Brain pericyte (primary cell): ENCODE measurements at regions not wholly inside any gene's neighbourhood (a gene's known extent, or its start where the extent isn't known, plus 50 kb on each side); places are given as distances from the start of the nearest gene placed in this dataset.

Experiments
- DNase-seq: peaks from one replicate; pipeline ENCODE4 v3.0.0-alpha.2; 2012; ENCODE audit warnings: low read depth, low spot score

GRCh38 chr1:244974106-244974505 lies 109.8 kb upstream of the HNRNPU start:
- DNase-seq, result no peak

- no peak for DNase-seq
Measured at GRCh38 chr1:244971552-244972216, 107.3 kb upstream of the HNRNPU start.

- DNase-seq, result peak; percentile 96
Measured at GRCh38 chr1:244970744-244971551, 106.6 kb upstream of the HNRNPU start.

GRCh38 chr1:244970236-244970743 lies 105.9 kb upstream of the HNRNPU start:
- no peak for DNase-seq

- peak; percentile 69 for DNase-seq
Measured at GRCh38 chr1:244969355-244970235, 105.3 kb upstream of the HNRNPU start.

- DNase-seq, result no peak
Measured at GRCh38 chr1:244968881-244969280, 104.5 kb upstream of the HNRNPU start.

GRCh38 chr1:244968471-244968871 lies 104.1 kb upstream of the HNRNPU start:
- DNase-seq, result no peak

GRCh38 chr1:244967159-244967558 lies 102.8 kb upstream of the HNRNPU start:
- DNase-seq, result no peak

- no peak for DNase-seq
Measured at GRCh38 chr1:244965185-244966030, 101.1 kb upstream of the HNRNPU start.

- no peak for DNase-seq
Measured at GRCh38 chr1:244964112-244964971, 100.0 kb upstream of the HNRNPU start.

- DNase-seq, result no peak
Measured at GRCh38 chr1:244963231-244963826, 99.0 kb upstream of the HNRNPU start.

- DNase-seq, result no peak
Measured at GRCh38 chr1:244962130-244962529, 97.8 kb upstream of the HNRNPU start.

- DNase-seq, result no peak
Measured at GRCh38 chr1:244960904-244961303, 96.6 kb upstream of the HNRNPU start.

GRCh38 chr1:244958593-244958992 lies 94.2 kb upstream of the HNRNPU start:
- no peak for DNase-seq

- no peak for DNase-seq
Measured at GRCh38 chr1:244957525-244957924, 93.2 kb upstream of the HNRNPU start.

- DNase-seq, result no peak
Measured at GRCh38 chr1:244957122-244957521, 92.8 kb upstream of the HNRNPU start.

GRCh38 chr1:244955661-244956060 lies 91.3 kb upstream of the HNRNPU start:
- DNase-seq, result no peak

- DNase-seq, result no peak
Measured at GRCh38 chr1:244954359-244954758, 90.0 kb upstream of the HNRNPU start.

GRCh38 chr1:244953901-244954300 lies 89.6 kb upstream of the HNRNPU start:
- DNase-seq, result no peak

- DNase-seq, result no peak
Measured at GRCh38 chr1:244952940-244953339, 88.6 kb upstream of the HNRNPU start.
